Fibroblast of pulmonary artery (primary cell): ENCODE measurements at regions not wholly inside any gene's neighbourhood (a gene's known extent, or its start where the extent isn't known, plus 50 kb on each side); places are given as distances from the start of the nearest gene placed in this dataset.

Source experiments
- DNase-seq: peaks from one replicate; pipeline ENCODE4 v3.0.0-alpha.2; 2010; ENCODE audit warnings: low read depth
- H3K4me3 ChIP-seq: replicated peaks from 2 replicates; pipeline ENCODE4 v1.5.1; 2011; ENCODE audit warnings: low read depth, mild to moderate bottlenecking, control low read depth, low read length, moderate library complexity
- CTCF ChIP-seq: IDR thresholded peaks from 2 replicates; pipeline ENCODE4 v1.5.1; 2011; ENCODE audit warnings: mild to moderate bottlenecking, control low read depth, low read length, inconsistent platforms; ENCODE audit errors: missing control alignments

- no peak overlapping the region for H3K4me3 ChIP-seq
- no peak for DNase-seq
- TF ChIP-seq CTCF = no peak
Measured at GRCh38 chr13:57857945-57858344, 226.4 kb downstream of the PCDH17 start.

GRCh38 chr13:57858376-57858775 lies 226.8 kb downstream of the PCDH17 start:
- no peak overlapping the region for H3K4me3 ChIP-seq
- no peak for TF ChIP-seq CTCF
- no peak for DNase-seq

- no peak for DNase-seq
- TF ChIP-seq CTCF = no peak
- H3K4me3 ChIP-seq = no peak overlapping the region
Measured at GRCh38 chr13:57862879-57863278, 231.3 kb downstream of the PCDH17 start.

GRCh38 chr13:57865600-57866294 lies 234.2 kb downstream of the PCDH17 start:
- H3K4me3 ChIP-seq = no peak overlapping the region
- DNase-seq = no peak
- no peak for TF ChIP-seq CTCF

- no peak for DNase-seq
- TF ChIP-seq CTCF = no peak
- H3K4me3 ChIP-seq = no peak overlapping the region
Measured at GRCh38 chr13:57874530-57874929, 243.0 kb downstream of the PCDH17 start.

GRCh38 chr13:57877601-57878000 lies 246.1 kb downstream of the PCDH17 start:
- DNase-seq = no peak
- TF ChIP-seq CTCF = no peak
- no peak overlapping the region for H3K4me3 ChIP-seq

- no peak for DNase-seq
- no peak for TF ChIP-seq CTCF
- no peak overlapping the region for H3K4me3 ChIP-seq
Measured at GRCh38 chr13:57878291-57878690, 246.7 kb downstream of the PCDH17 start.
